Fibroblast of skin of scalp (primary cell): ENCODE measurements at regions not wholly inside any gene's neighbourhood (a gene's known extent, or its start where the extent isn't known, plus 50 kb on each side); places are given as distances from the start of the nearest gene placed in this dataset.
A peak's percentile ranks its signal among the peaks of the same experiment; 100 is the strongest.
"Not testable (repeated sequence)": the region's sequence is repeated elsewhere in the genome, so short reads cannot be mapped to it uniquely, and the experiment has no call there.

Experiments used
- DNase-seq: peaks from one replicate; pipeline ENCODE4 v3.0.0-alpha.2; 2013

DNA sequence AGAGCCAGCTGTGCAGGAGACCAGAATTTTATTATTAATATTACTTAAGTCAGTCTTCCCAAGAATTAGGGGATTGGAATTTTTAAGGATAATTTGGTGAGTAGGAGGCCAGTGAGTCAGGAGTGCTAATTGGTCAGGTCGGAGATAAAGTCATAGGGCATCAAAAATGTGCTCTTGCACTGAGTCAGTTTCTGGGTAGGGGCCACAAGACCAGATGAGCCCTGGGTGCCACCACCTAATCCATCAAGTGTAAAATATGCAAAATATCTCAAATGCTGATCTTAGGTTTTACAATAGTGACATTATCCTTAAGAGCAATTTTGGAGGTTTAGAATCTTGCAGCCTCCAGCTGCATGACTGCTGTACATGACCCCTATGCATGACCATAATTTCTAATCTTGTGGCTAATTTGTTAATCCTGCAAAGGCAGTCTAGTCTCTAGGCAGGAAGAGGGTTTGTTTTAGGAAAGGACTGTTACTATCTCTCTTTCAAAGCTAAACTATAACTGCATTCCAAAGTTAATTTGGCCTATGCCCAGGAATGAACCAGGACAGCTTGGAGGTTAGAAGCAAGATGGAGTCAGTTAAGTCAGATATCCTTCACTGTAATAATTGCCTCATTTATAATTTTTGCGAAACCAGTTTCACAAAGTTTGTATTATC lies 215.9 kb downstream of the RNF152 start:
- peak; percentile 23 for DNase-seq

DNA sequence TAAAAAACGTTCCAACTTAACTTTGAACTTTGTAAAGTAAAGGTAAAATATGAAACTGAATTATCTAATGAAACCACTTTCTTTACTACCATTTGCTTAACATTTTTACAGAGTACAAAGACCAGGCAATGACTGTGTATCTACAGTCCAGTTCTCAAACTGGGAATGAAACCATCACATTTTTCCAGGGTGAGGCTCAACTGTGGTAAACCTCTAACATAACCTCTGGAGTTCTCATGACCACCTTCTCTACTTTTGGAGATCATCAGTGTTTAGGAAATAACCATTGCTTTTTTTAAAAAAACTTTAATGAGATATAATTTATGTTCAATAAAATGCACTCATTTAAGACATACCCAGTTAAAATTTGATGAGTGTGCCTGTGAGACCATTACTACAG lies 223.5 kb downstream of the RNF152 start:
- peak; percentile 13 for DNase-seq

DNA sequence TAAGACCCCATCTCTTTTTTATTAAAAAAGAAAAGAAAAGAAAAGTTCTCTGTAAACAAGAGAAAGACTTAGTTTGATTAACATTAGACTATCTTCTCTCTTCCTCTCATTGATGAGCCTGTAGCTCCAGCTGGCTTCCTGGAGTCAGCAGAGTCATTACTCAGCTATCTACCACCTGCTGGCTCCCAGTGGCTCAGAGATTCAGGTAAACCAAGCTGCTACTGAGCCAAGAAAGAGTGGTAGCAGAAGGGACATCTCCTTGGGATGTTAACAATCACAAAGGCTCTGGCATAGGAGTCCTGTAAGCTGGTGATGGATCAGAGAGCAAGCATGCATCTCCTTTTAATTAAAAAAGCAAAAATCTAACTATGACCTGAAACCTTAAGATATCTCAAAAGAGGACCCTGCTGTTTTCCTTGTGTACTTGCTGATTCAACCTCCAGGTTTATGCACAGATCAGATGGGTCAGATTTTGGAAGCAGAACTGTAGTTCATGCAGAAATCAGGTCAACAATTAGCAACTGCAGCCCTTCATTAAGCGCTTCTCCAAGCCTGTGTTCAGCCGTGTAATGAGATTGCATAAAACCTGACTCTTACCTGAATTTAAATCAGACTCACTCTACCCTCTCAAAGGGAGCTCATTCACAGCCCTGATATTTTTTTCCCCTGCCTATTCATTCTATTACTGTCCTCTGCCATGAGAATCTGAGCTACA lies 225.8 kb downstream of the RNF152 start:
- no peak for DNase-seq

DNA sequence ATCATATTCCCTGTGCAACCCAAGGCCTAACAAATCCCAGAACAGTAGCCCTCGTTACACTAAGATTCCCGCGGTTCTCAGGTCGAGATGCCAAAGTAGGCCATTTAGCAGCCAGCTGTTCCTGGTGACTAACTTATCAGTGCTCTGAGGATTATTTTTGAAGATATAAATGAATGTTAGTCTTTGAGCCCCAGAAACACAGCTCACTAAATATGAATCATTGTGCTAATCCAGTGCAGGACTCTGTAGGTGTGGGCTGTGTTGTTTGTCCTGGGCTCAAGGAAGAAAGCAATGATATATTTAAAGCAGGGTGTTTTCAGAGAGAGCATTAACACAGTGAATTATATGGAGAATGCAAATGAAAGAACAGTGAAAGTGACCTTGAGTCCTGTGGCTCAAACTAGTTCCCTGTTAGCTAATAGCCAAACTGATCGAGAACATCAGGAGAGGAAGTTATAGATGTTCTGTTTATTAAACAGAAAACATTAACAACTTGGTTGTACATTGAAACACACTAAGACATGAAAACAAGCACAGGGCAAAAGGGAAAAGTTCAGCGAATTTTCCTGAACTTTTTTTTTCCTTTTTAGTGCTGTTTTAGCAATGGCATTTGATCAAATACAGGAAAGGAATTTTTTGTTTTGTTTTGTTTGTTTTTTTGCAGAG lies 228.3 kb downstream of the RNF152 start:
- DNase-seq = no peak

DNA sequence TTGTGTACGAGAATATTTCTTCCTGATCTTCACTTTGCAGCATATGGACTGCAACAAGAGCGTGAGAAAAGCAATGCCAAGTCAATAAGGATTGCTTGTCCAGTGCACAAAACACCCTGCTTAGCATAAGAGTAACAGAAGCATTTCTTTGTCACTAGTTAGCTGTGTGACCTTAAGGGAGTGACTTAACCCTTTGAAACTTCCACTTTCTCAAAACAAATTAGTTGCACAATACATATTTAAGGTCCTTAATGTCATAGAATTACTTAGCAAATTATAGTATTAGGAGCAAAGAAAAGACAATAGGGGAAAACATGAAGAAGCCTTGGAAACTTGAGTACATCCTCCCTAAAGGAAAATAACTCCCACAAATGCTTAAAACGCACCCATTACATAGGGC lies 230.1 kb downstream of the RNF152 start:
- DNase-seq = no peak

DNA sequence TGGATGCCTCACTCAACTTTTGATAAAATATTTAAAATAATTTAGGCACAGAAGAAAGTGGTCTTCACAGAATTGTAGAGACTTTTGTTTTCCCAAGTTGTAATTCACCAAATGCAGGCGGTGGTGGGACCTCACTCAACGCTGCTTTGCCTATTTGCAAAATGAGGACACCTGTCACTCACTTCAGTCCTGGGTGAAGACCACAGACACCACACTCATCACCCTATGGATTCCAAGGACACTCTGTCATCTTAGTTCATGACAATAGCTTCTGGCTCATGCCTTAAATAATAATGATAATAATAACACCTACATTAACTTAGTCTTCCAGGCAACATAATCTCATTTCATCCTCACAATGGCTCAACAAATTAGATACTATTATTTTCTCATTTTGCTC lies 234.4 kb downstream of the RNF152 start:
- DNase-seq = no peak

DNA sequence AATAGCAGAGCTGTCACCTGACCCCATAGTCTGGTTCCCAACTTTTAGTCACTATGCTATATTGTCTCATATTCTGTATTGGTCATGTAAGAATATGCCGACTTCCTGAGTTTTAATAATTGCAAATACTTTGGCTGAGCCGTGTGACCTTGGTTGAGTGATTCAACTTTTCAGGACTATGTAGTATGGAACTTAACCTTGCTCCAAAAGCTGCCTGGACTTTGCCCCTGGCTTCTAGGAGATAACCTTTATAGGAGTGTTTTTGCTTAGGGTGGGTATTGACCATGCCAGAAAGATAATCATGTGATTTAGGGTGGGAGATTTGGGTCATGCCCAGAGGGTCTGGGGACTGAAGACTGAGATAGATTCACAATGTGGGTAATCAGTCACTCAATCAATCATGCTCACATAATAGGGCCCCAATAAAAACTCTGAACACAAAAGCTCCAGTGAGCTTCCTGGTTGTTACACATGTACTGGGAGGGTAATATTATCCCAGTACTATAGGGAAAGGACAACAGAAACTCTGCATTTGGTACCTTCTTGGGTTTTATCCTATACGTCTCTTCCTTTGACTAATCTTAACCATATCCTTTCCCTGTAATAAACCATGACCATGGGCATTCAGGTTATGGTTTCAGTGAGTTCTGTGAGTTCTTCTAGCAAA lies 235.6 kb downstream of the RNF152 start:
- no peak for DNase-seq

DNA sequence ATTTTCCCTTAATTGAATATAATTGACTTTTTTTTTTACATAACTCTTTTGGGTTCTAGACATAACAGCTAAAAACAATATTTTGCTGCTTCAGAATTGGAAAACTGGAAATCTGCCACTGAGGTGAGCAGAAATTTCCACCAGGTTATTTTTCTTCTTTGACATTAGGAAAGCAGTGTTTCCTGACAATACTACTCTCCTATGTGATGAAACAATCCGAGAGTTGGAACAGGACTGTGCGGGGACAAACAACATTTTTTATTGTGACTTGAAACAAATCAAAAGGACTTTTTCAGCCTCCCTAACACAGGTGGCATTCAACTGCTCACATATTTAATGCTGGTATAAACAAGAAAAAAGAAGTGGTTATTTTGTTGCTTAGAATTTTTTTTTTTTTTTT lies 237.2 kb downstream of the RNF152 start:
- no peak for DNase-seq

DNA sequence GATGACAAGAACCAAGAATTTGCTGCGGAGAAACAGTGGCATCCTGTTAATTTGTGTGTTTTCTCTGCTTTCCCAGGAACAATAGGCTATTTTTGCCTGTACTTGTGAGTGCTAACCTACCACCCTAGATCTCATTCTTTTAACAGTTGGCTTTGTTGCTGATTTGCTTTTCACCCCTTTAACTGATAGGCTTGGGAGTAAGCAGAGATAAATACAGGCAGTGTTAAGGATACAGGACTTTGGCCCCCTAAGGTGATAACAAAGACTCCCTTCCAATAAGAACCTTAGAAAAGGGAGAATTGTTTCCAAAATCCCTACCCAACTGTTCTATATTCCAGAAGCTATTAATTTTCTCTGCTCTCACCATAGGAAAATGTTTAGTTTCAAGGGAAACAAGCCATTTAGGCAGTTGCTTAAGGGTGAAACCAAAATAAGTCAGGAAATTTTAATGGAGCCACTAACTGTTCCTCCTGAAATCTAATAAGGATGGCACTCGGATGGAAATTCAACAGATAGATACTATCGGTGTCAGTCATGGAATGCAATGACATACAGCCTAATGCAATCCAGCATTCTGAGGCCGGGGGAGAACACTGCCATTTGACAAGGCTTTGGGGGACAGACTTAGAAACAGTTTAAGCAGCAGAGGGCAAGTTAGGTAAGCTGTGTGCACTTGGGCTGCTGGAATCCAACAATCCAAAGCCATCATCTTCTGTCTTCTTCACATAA lies 238.8 kb downstream of the RNF152 start:
- DNase-seq = no peak

DNA sequence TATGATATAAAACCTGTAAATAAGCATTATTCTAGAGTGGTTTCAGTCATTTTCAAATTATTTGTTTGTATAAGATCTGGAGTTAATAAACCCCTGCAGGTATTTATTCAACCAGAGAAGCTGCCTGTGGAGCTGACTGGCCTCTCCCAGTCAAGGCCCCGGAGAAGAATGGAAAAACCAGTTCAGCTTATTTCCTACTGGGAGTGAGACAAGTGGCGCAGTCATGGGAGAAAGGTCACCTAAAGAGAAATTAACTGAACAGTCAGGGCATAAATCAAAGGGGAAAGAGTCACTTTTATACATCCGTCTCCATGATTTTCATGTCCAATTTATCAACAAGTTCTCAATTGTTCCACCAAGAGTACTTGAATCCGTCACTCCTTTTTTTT lies 240.9 kb downstream of the RNF152 start:
- no peak for DNase-seq

DNA sequence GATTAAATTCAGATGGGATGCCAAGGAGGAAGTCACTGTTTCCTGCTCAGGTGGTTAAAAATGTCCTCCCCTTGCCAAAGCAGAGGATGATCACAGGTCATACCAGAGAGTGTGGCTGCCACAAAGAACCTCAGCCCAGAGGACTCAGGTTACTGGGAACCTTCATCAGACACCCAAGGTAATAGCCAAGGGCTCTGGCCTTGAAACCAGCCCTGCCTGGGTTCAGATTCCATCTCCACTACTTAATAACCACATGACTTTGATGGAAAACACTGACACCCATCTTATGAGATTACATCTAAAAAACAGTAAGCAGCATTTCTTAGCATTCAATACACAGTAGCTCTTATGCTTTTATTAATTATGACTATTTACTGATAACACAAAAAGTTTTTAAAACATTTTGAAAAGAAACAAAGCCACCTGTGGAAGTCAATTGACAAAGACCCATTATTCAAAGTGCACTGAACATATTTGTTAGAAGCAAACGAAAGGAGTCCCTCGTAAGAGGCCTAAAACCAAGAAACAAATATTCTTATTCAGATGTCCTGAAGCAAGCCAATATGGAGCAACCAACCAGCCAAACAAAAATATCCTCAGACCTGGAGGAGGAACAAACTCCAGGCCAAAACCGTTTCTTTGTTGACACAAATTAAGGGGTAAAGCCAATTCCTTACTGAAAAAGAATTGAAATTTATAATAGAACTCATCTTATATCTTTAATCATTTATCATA lies 241.5 kb downstream of the RNF152 start:
- DNase-seq = no peak

DNA sequence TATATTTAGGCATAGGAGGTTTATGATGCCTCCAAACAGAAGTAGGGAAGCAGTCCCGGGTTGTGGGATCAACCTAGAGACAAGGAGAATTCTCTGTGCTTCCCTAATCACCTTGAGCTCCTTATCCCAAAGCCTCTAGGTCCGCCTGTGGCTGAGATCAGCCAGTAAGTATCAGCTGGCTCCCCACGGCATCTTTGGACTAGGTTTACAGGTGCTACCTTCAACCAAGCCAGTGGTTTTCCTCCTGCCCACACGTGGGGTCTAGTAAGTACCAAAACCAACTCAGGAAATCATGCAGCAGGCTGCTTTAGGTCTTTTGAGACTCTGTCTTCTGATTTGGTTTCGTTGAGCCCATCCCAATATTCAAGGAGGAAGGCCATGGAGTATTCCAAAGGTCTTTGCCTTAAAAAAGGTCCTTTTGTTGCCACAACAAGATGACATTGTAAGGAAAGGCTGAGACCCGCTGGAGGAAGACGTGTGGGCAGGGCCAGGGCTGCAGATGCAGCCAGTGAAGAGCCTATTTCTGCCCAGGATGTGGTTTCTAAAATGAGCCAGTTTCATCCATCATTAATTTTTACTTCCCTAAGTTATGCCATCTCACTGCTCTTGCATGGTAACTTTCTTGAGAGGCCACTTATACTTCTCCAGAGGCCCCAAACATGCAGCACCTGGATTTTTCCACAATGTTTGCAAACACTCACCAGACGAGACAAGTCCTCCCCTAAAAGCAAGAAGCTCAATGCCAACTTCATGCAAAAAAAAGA lies 248.7 kb downstream of the RNF152 start:
- no peak for DNase-seq

DNA sequence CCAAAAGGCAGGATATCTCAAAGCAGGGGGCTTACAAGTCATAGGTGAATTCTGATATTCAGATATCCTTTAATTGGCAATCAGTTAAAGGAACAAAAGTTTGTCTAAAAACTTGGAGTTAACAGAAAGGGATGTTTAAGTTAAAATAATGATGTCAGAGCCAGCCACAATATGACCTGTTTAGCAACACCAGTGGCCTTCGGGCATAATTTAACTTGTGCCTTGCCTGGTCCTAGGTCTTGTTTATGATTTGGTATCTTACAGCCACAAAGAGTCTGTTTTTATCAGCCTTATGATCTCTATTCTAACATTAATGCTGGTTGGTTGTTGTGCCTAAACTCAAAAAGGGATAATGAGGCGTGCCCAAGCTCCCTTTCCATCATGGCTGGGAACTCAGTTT lies 252.9 kb downstream of the RNF152 start:
- no peak for DNase-seq

DNA sequence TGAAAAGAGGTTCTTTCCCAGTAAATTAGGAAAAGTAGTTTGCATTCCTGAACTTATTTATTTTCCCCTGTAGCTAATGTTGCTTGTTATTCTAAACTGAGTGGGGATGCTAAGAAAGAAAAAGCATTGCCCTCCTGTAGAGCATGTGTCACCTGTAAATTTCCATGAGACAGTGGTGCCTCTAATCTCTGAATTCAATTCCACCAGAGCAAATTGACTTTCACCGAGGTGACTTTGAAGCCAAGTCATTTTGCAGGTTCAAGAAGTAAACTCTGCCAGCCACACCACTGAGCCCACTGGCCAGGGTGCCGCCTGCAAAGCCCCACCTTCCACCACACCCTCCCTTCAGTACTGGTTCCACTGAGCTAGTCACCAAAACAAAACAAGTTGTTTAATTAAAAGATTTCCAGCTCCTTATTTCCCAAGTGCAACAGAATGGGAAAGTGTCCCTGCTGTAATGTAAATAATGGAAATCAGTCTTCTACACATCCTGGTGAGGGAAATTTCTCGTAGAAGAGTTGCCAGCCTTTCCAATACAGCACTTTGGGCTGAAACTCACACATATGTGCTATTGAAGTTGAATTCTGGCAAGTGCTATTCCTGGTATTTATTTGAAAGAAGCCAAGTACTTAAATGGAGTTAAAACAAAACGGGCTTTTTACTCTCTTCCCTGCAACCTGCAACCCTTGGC lies 254.8 kb downstream of the RNF152 start:
- DNase-seq = no peak

DNA sequence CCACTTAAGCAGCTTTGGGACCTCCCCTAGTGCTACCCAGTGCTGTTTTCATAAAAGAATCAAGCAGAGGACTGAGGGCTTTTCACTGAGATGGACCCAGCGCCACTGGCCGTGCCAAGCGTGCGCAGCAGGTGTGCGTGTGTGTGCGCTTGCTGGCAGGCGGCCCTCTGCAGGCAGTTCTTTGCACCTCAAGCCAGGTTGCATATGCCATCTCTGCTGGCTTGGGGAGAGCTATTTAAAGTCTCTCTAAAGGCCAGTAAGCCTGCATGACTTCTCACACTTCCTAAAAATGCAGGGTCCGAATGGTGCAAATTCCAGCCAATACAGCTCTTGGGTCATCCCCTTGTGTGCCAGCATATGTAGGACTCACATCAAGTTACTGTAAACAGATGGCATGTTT lies 255.5 kb downstream of the RNF152 start:
- DNase-seq = no peak

DNA sequence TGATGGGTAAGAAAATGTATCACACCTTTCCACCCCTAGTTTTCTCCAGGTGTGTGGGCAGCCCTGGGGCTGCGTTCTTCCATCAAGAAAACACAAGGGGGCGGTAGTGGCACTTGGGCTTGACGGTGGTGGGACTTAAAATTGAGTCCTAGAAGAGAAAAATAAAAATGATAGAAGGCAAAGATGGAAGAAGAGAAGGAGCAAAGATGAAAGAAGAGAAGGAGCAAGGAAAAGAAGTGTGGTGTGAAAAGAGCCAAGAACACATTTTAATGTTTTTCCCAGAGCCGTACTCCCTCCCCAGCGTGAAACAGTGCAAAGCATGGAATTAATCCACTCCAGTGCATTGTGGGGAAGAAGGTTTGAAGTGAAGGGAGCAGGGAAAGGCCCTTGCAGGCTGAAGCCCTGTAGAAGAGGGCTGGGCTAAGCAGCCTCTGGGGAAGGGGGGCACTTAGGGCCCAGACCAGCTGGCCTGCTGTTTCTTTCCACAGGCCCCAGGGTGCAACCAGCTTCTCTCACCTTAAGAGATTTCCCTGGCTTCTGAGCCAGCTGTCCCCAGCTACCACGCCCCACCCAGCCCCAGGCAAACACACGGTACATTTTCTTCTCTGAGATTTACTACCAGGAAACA lies 256.8 kb downstream of the RNF152 start:
- peak; percentile 65 for DNase-seq

DNA sequence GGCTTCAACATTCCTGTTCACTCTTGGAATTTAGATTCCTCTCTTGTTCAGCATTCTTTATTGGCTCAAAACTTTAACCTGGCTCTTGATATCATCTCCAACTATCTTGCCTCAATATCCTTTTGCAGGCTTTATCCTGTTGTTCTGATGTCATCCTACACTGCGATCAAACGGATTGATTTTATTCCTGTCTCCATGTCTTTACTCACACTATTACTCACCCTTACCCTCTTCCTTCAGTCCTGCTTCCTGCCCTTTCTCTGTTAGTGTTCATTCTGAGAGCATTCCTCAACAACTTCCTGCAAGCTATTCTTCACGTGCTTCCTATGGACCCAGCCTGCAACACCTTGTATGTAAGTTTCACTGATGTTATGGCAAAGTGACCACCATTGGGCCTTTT lies 264.7 kb downstream of the RNF152 start:
- DNase-seq = no peak

DNA sequence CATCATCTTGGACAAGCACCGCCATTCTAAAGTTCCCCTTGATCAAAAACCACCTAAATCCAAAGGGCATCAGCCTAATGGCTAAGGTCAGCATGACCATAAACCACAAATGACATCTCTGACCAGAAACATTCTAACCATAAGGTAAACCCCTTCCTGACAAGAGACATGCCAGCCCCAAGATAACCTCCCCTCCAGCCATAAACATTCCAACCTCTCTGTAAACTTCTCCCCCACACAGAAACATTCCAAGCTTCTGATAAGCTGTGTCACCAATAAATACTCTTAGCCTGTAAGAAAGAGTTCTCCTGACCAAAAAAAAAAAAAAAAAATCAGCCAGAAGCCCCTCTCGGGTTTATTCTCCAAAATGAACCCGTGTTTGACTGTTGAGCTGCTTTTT lies 268.2 kb downstream of the RNF152 start:
- not testable (repeated sequence) for DNase-seq

DNA sequence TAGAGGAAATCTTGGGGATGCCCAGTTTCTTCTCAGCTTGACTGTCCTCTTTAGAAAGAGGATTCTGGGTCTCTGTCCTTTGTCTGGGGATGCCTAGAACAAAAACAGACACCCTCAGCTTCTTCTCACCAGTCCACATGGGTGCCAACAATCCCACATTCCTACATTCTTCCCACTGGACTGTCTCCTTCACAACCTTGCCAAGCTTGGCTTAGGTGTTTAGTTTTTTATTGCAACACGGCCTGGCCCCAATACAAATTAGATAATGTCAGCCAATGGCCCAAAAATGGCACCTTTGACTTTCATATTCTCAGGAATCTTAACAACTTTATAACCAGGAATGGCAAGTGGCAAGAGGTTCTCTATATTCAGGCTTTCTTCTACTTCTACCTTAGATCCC lies 273.0 kb downstream of the RNF152 start:
- DNase-seq = no peak

DNA sequence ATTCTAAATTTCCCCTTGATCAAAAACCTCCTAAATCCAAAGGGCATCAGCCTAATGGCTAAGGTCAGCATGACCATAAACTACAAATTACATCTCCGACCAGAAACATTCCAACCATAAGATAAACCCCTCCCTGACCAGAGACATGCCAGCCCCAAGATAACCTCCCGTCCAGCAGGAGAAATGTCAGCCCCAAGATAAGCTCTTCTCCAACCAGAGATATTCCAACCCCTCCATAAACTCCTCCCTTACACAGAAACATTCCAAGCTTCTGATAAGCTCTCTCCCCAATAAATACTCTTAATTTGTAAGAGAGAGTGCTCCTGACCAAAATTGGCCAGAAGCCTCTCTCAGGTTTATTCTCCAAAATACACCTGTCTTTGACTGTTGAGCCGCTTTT lies 274.0 kb downstream of the RNF152 start:
- no peak for DNase-seq
